Thoracic aorta (tissue), 2 donors: ENCODE measurements at regions not wholly inside any gene's neighbourhood (a gene's known extent, or its start where the extent isn't known, plus 50 kb on each side); places are given as distances from the start of the nearest gene placed in this dataset.

Source experiments
- ATAC-seq: fragments of 150-250 bp; one replicate; pipeline ENCODE4 v1.8.0; 2017; ENCODE audit warnings: low read depth; ENCODE audit not compliant: insufficient number of reproducible peaks, low FRiP score
- DNase-seq: peaks from one replicate; pipeline ENCODE4 v3.0.0-alpha.2; 2020; ENCODE audit warnings: low spot score
- H3K27ac ChIP-seq, 2 donors: fragments of 200-600 bp; sonication (generic); 1 replicate in 1 of 2; 2 replicates in 1 of 2; pipeline ENCODE4 v1.5.1; 2016; ENCODE audit warnings: mild to moderate bottlenecking in 2 of 2, moderate library complexity in 2 of 2
- H3K27me3 ChIP-seq: fragments of 200-600 bp; sonication (generic); replicated peaks from 2 replicates; pipeline ENCODE4 v1.6.0; 2016; ENCODE audit warnings: mild to moderate bottlenecking; ENCODE audit not compliant: insufficient read depth
- H3K36me3 ChIP-seq: fragments of 200-600 bp; sonication (generic); one replicate; pipeline ENCODE4 v1.5.1; 2016
- H3K4me1 ChIP-seq, 2 donors: fragments of 200-600 bp; sonication (generic); 1 replicate in 1 of 2; 2 replicates in 1 of 2; pipeline versions ENCODE4 v1.5.1 to v1.6.0; 2016; ENCODE audit warnings: low read depth in 2 of 2, mild to moderate bottlenecking in 1 of 2; ENCODE audit not compliant: control insufficient read depth in 1 of 2
- H3K4me3 ChIP-seq: fragments of 200-600 bp; sonication (generic); 2 replicates; pipeline ENCODE4 v1.5.1; 2016; ENCODE audit warnings: mild to moderate bottlenecking
- H3K9me3 ChIP-seq: fragments of 200-600 bp; sonication (generic); 2 replicates; pipeline ENCODE4 v1.5.1; 2016
- CTCF ChIP-seq: fragments of 200-600 bp; sonication (generic); IDR thresholded peaks from one replicate; pipeline ENCODE4 v1.5.1; 2019; ENCODE audit warnings: antibody characterized with exemption

- no peak overlapping the region for H3K4me3 ChIP-seq
- H3K9me3 ChIP-seq = no peaks in the 10 kb centered on the region
- no peak for DNase-seq
- no peaks in the 10 kb centered on the region for H3K36me3 ChIP-seq
- no peaks in the 10 kb centered on the region for H3K27me3 ChIP-seq
- no peak for TF ChIP-seq CTCF
- H3K4me1 ChIP-seq = no peaks in the 10 kb centered on the region
- no peak overlapping the region for H3K27ac ChIP-seq
- no peak for ATAC-seq
Observed at GRCh38 chr20:1718604-1719384, 61.2 kb upstream of the SIRPG start.

DNA sequence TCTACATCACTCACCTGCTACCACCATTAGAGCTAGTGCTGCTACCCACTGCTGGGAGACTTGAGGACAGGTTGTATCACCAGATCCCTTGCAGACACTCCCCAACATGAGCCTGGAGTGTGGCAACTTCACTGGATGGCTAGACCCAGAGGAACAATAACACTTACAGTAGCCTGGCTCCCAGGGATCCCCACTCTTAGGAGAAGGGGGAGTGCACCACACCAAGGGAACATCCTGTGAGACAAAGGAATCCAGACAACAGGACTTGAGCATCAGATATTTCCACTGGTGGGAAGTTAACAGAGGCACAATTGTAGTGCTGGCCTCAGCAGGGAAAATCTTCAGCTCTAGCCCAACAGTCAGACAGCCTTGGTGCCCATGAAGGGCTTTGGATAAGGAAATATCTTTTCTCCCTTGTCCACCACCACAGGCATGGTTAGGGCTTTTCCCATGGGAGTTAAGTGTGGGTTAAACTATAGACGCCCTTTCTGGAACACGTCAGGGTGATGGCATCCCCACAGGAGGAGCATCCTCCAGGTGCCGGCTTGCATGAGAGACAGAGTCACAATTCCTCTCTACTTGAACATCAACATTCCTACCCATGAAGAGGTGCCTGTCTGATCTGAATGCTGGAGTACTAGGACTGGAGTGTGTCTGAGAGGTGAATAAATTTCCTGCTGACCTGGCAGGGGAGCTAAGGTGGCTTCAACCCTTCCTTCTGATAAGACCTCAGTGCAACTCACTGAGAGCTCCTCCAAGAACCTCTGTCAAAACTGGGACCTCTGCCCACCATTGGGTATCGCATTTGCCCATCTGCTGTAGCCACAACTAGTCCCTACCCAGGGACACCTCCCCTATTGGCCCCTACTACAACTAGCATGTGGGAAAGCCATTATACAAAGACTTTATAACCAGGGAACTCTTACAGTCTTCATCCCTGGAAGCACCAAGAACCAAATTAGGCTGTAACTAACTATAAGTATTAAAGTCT is 55.4 kb upstream of the SIRPG start:
- Histone ChIP-seq H3K4me1 (no peaks in the 10 kb centered on the region), H3K36me3 (no peaks in the 10 kb centered on the region), H3K4me3 (no peak overlapping the region), H3K9me3 (no peaks in the 10 kb centered on the region), H3K27me3 (no peaks in the 10 kb centered on the region), H3K27ac (no peak overlapping the region)
- no peak for TF ChIP-seq CTCF
- DNase-seq = no peak
- no peak for ATAC-seq

DNA sequence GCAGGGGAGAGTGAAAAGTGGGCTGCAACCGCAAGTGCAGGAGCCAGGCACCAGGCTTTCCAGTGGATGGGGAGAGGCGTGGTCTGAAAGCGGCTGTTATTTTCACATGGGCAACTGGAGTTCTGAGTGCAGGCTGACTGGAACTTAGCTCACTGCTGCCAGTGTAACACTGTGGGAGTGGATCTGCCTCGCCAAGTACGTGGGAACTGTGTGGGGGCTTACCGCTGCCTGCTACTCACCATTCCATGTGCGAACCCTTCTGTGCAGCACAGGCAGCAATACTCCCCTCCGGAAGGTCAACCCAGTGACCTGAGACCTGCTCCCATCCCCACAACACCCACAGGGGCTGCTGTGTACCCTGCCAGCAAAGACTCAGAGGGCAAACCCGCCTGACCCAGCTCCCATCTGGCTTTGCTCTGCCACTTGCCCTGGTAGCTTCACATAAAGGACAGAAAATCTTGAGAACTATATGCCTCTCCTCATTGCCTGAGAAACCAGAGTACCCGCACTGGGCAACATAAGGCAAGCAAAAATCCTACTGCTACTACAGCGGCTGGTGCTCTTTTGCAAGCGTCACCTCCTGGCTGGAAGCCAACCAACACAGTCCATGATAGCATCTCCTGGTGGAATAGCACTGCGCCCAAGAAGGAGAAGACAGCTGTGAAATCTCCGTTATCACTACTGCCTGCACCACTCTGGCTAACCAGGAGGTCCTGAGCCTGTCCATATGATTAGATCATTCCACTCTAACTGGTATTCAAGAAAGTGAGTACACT is 54.4 kb upstream of the SIRPG start:
- DNase-seq (no peak), ATAC-seq (no peak)
- H3K27ac ChIP-seq = no peak overlapping the region
- H3K4me1 ChIP-seq = no peaks in the 10 kb centered on the region
- no peaks in the 10 kb centered on the region for H3K9me3 ChIP-seq
- no peak overlapping the region for H3K4me3 ChIP-seq
- no peaks in the 10 kb centered on the region for H3K36me3 ChIP-seq
- H3K27me3 ChIP-seq = no peaks in the 10 kb centered on the region
- no peak for TF ChIP-seq CTCF

- H3K4me1 ChIP-seq = no peaks in the 10 kb centered on the region
- H3K4me3 ChIP-seq = no peak overlapping the region
- ATAC-seq = no peak
- no peak for TF ChIP-seq CTCF
- no peaks in the 10 kb centered on the region for H3K27me3 ChIP-seq
- DNase-seq = no peak
- H3K36me3 ChIP-seq = no peaks in the 10 kb centered on the region
- no peak overlapping the region for H3K27ac ChIP-seq
- H3K9me3 ChIP-seq = no peaks in the 10 kb centered on the region
Observed at GRCh38 chr20:1711266-1711665, 53.7 kb upstream of the SIRPG start.
